NCI-H146 treated with DMSO at 0.1 percent for 48 hours (cell line): ENCODE measurements at regions not wholly inside any gene's neighbourhood (a gene's known extent, or its start where the extent isn't known, plus 50 kb on each side); places are given as distances from the start of the nearest gene placed in this dataset.

Experiments used
- DNase-seq: peaks from one replicate; lab custom pipeline; 2025; ENCODE audit not compliant: unreplicated experiment; lab: John Stamatoyannopoulos, UW

GRCh38 chr5:164005071-164005470, 499.7 kb downstream of the MAT2B start:
- DNase-seq = no peak

- DNase-seq = no peak
These were observed 501.6 kb downstream of the MAT2B start for GRCh38 chr5:164007064-164007463.

- DNase-seq = no peak
These were observed 504.2 kb downstream of the MAT2B start for GRCh38 chr5:164009621-164010020.

GRCh38 chr5:164010900-164011299, 505.5 kb downstream of the MAT2B start:
- DNase-seq = no peak

GRCh38 chr5:164012371-164012770, 507.0 kb downstream of the MAT2B start:
- no peak for DNase-seq

GRCh38 chr5:164013077-164013670, 507.8 kb downstream of the MAT2B start:
- no peak for DNase-seq

- no peak for DNase-seq
These were observed 514.7 kb downstream of the MAT2B start for GRCh38 chr5:164020116-164020515.

- no peak for DNase-seq
These were observed 522.3 kb downstream of the MAT2B start for GRCh38 chr5:164027738-164028137.

GRCh38 chr5:164038128-164038783, 532.8 kb downstream of the MAT2B start:
- no peak for DNase-seq

GRCh38 chr5:164041105-164041504, 535.7 kb downstream of the MAT2B start:
- no peak for DNase-seq

GRCh38 chr5:164048359-164048926, 543.0 kb downstream of the MAT2B start:
- no peak for DNase-seq

- DNase-seq = no peak
These were observed 546.3 kb downstream of the MAT2B start for GRCh38 chr5:164051745-164052144.

GRCh38 chr5:164052536-164053093, 547.2 kb downstream of the MAT2B start:
- no peak for DNase-seq

- DNase-seq = no peak
These were observed 547.7 kb downstream of the MAT2B start for GRCh38 chr5:164053123-164053522.

- DNase-seq = no peak
These were observed 549.0 kb downstream of the MAT2B start for GRCh38 chr5:164054461-164054860.

- no peak for DNase-seq
These were observed 551.7 kb downstream of the MAT2B start for GRCh38 chr5:164057121-164057520.

- DNase-seq = no peak
These were observed 553.2 kb downstream of the MAT2B start for GRCh38 chr5:164058621-164059020.

- no peak for DNase-seq
These were observed 554.1 kb downstream of the MAT2B start for GRCh38 chr5:164059471-164059870.

- DNase-seq = no peak
These were observed 555.5 kb downstream of the MAT2B start for GRCh38 chr5:164060786-164061355.

GRCh38 chr5:164062304-164062703, 556.9 kb downstream of the MAT2B start:
- DNase-seq = no peak

- DNase-seq = no peak
These were observed 559.8 kb downstream of the MAT2B start for GRCh38 chr5:164065266-164065665.

GRCh38 chr5:164071671-164072070, 566.3 kb downstream of the MAT2B start:
- no peak for DNase-seq
